HepG2 (cell line): ENCODE measurements at regions not wholly inside any gene's neighbourhood (a gene's known extent, or its start where the extent isn't known, plus 50 kb on each side); places are given as distances from the start of the nearest gene placed in this dataset.
A peak's percentile ranks its signal among the peaks of the same experiment; 100 is the strongest.

ENCODE experiments used
- ATAC-seq: fragments of 200-7000 bp; cut with Tn5 transposase; 3 replicates; pipeline ENCODE4 v1.9.1; 2020; ENCODE audit warnings: mild to moderate bottlenecking, moderate library complexity
- BruUV-seq: library from RNA; stranded (reverse); fragments of 400-500 nt; replicated peaks from 2 replicates; lab custom pipeline; 2021; lab: Mats Ljungman, UMichigan
- CTCF ChIA-PET: fragments of 300-600 bp; formaldehyde crosslinking; extraction: SDS; loops from one replicate; lab custom pipeline; 2021; ENCODE audit warnings: low total read pairs, inconsistent platforms, low intra/inter-chr PET ratio; lab: Yijun Ruan, JAX
- POLR2A ChIA-PET: fragments of 350-600 bp; sonication (Branson Sonifier 250); formaldehyde crosslinking; loops from one replicate; lab custom pipeline; 2020; ENCODE audit warnings: antibody characterized with exemption, inconsistent platforms; lab: Yijun Ruan, JAX
- DNase-seq: peaks from one replicate; pipeline ENCODE4 v3.0.0-alpha.2; 2015; ENCODE audit warnings: low spot score
- FAIRE-seq: peaks from 3 replicates; lab custom pipeline; 2011; peaks lifted over from hg19 to GRCh38; lab: Jason Lieb, UNC
- H2AFZ ChIP-seq: one replicate; pipeline ENCODE4 v1.6.1; 2011; ENCODE audit warnings: low read length, inconsistent platforms
- H3K27ac ChIP-seq: fragments of 300-600 bp; 3 replicates; pipeline ENCODE4 v1.8.0; 2011; ENCODE audit warnings: mixed run types, mild to moderate bottlenecking, mixed read lengths, low read length, inconsistent platforms; ENCODE audit not compliant: insufficient read depth; ENCODE audit errors: extremely low read length
- H3K27me3 ChIP-seq, 2 experiments: fragments of 200-600 bp in 1 of 2; 2 replicates in 1 of 2; 3 replicates in 1 of 2; pipeline versions ENCODE4 v1.6.0 to v1.8.0; 2011; ENCODE audit warnings: low read length in 2 of 2, mild to moderate bottlenecking in 2 of 2, moderate library complexity in 2 of 2, inconsistent platforms in 1 of 2; ENCODE audit not compliant: insufficient read depth in 2 of 2, control insufficient read depth in 1 of 2
- H3K36me3 ChIP-seq, 2 experiments: fragments of 200-600 bp in 1 of 2; replicated peaks in 1 of 2; 2 replicates in 1 of 2; 3 replicates in 1 of 2; pipeline versions ENCODE4 v1.5.1 to v1.8.0; 2011; ENCODE audit warnings: low read length in 2 of 2, inconsistent platforms in 1 of 2; ENCODE audit not compliant: insufficient read depth in 2 of 2, control insufficient read depth in 1 of 2
- H3K4me1 ChIP-seq: 2 replicates; pipeline ENCODE4 v1.5.1; 2012; ENCODE audit warnings: low read length, inconsistent platforms; ENCODE audit not compliant: insufficient read depth
- H3K4me2 ChIP-seq: 2 replicates; pipeline ENCODE4 v1.6.0; 2011; ENCODE audit warnings: low read depth, low read length, inconsistent platforms
- H3K4me3 ChIP-seq, 3 experiments: fragments of 200-600 bp in 1 of 3; sonication (generic), shearing (Covaris generic) in 1 of 3; replicated peaks in 1 of 3; 2 replicates each; pipeline ENCODE4 v1.5.1; 2011 to 2016; ENCODE audit warnings: low read length in 3 of 3, inconsistent platforms in 2 of 3, low read depth in 2 of 3, mild to moderate bottlenecking in 2 of 3, control low read depth in 1 of 3, mixed read lengths in 1 of 3; ENCODE audit not compliant: insufficient read depth in 1 of 3
- H3K79me2 ChIP-seq: one replicate; pipeline ENCODE4 v1.6.1; 2011; ENCODE audit warnings: low read length, inconsistent platforms; ENCODE audit not compliant: insufficient read depth
- H3K9ac ChIP-seq: 2 replicates; pipeline ENCODE4 v1.6.0; 2011; ENCODE audit warnings: mild to moderate bottlenecking, low read depth, low read length, inconsistent platforms; ENCODE audit not compliant: insufficient read depth
- H3K9me3 ChIP-seq: 2 replicates; pipeline ENCODE4 v1.5.1; 2012; ENCODE audit warnings: mild to moderate bottlenecking, low read length
- H4K20me1 ChIP-seq: 2 replicates; pipeline ENCODE4 v1.6.0; 2011; ENCODE audit warnings: inconsistent platforms, mild to moderate bottlenecking, low read length, moderate library complexity; ENCODE audit not compliant: insufficient read depth
- CBX2 ChIP-seq, 2 experiments: fragments of 200-600 bp in 1 of 2; sonication (generic); formaldehyde crosslinking in 1 of 2; IDR thresholded peaks; 2 replicates each; pipeline versions ENCODE4 v1.7.0 to v1.8.1; 2018 to 2022; ENCODE audit warnings: low read depth in 2 of 2, low read length in 1 of 2, mild to moderate bottlenecking in 1 of 2, missing genetic modification reagents in 1 of 2
- CEBPG ChIP-seq: IDR thresholded peaks from 2 replicates; pipeline ENCODE4 v1.6.1; 2016
- EHMT2 ChIP-seq: fragments of 200-600 bp; sonication (generic); IDR thresholded peaks from 2 replicates; pipeline ENCODE4 v1.7.0; 2017; ENCODE audit warnings: antibody characterized with exemption, low read depth, low read length, borderline replicate concordance
- FOXK2 ChIP-seq: fragments of 450-650 bp; IDR thresholded peaks from 2 replicates; pipeline ENCODE4 v1.6.1; 2016
- FOXM1 ChIP-seq: sonication (generic); formaldehyde crosslinking; IDR thresholded peaks from 2 replicates; pipeline ENCODE4 v1.5.0; 2020; ENCODE audit warnings: missing genetic modification reagents
- HOXD1 ChIP-seq: sonication (generic); formaldehyde crosslinking; IDR thresholded peaks from 2 replicates; pipeline ENCODE4 v1.5.0; 2020; ENCODE audit warnings: missing genetic modification reagents
- MIXL1 ChIP-seq: IDR thresholded peaks from 2 replicates; pipeline ENCODE4 v1.6.1; 2016
- NR2F2 ChIP-seq: IDR thresholded peaks from 2 replicates; pipeline ENCODE4 v1.6.1; 2012; ENCODE audit warnings: low read depth, inconsistent platforms, borderline replicate concordance
- RORA ChIP-seq: sonication (generic); formaldehyde crosslinking; IDR thresholded peaks from 2 replicates; pipeline ENCODE4 v1.5.0; 2020; ENCODE audit warnings: mild to moderate bottlenecking, missing genetic modification reagents, moderate library complexity
- SATB2 ChIP-seq: sonication (generic); formaldehyde crosslinking; IDR thresholded peaks from 2 replicates; pipeline ENCODE4 v1.5.0; 2020; ENCODE audit warnings: missing genetic modification reagents
- ZBTB42 ChIP-seq: sonication (generic); formaldehyde crosslinking; IDR thresholded peaks from 2 replicates; pipeline ENCODE4 v1.5.0; 2020; ENCODE audit warnings: mild to moderate bottlenecking, missing genetic modification reagents
- ZFP36L2 ChIP-seq: sonication (generic); formaldehyde crosslinking; IDR thresholded peaks from 2 replicates; pipeline ENCODE4 v1.4.0; 2020; ENCODE audit warnings: missing genetic modification reagents
- ZNF234 ChIP-seq: sonication (generic); formaldehyde crosslinking; conservative IDR thresholded peaks from 2 replicates; pipeline ENCODE4 v1.5.1; 2020; ENCODE audit warnings: mild to moderate bottlenecking, missing genetic modification reagents
- ZNF570 ChIP-seq: sonication (generic); formaldehyde crosslinking; IDR thresholded peaks from 2 replicates; pipeline ENCODE4 v1.4.0; 2020; ENCODE audit warnings: mild to moderate bottlenecking, missing genetic modification reagents, borderline replicate concordance
- ZNF713 ChIP-seq: sonication (generic); formaldehyde crosslinking; IDR thresholded peaks from 2 replicates; pipeline ENCODE4 v1.4.0; 2020; ENCODE audit warnings: mild to moderate bottlenecking, missing genetic modification reagents
- WGBS: methylation state at CpG from one replicate; pipeline ENCODE4 v1.1.6; 2017; ENCODE audit warnings: low lambda C conversion rate; 5-methylcytosine and 5-hydroxymethylcytosine counted together
- in situ Hi-C: cut with HindIII; loops from 2 replicates; pipeline ENCODE4 v1.10.0; 2017; ENCODE audit warnings: low pct_unique_long_range_greater_than_20kb; ENCODE audit not compliant: extremely low pct_ligation_motif_present
- intact Hi-C: fragments of 100-400 bp; cut with micrococcal nuclease; formaldehyde crosslinking; loops from one replicate; pipeline ENCODE4 v1.10.0; 2022; ENCODE audit not compliant: unreplicated experiment
- TF ChIP-seq, protein P1 (sequence below): sonication (generic); formaldehyde crosslinking; IDR thresholded peaks from 2 replicates; pipeline ENCODE4 v1.5.0; 2020; ENCODE audit warnings: mild to moderate bottlenecking, missing genetic modification reagents, borderline replicate concordance

GRCh38 chr16:87245511-87245910, 71.7 kb downstream of the C16orf95 start:
- CTCF ChIA-PET, result no interaction called here
- WGBS, result 93% methylated on average over 13 of the region's 13 CpGs
- in situ Hi-C loops (no loop called here), intact Hi-C loops (no loop called here)
- no peak for FAIRE-seq
- Histone ChIP-seq H3K36me3 (no peaks in the 10 kb centered on the region), H3K9me3 (no peaks in the 10 kb centered on the region), H3K4me3 (no peak overlapping the region), H3K79me2 (no peaks in the 10 kb centered on the region), H3K4me1 (peaks cover 52% of the 10 kb centered on the region), H3K4me2 (no peak overlapping the region), H3K27me3 (no peaks in the 10 kb centered on the region), H4K20me1 (no peaks in the 10 kb centered on the region), H3K27ac (no peak overlapping the region), H3K9ac (no peak overlapping the region)
- no TSS peak for BruUV-seq
- no peak for ATAC-seq
- no peak for DNase-seq
- TF ChIP-seq ZNF570 (CRISPR knock-in tag) (no peak), HOXD1 (CRISPR knock-in tag) (no peak), ZFP36L2 (CRISPR knock-in tag) (no peak), ZBTB42 (CRISPR knock-in tag) (no peak), RORA (CRISPR knock-in tag) (no peak), EHMT2 (no peak), ZNF713 (no peak), FOXK2 (no peak), CEBPG (CRISPR knock-in tag) (no peak)
- TF ChIP-seq, all 625 proteins: peak for 0
- no peak overlapping the region for H2AFZ ChIP-seq
- POLR2A ChIA-PET, result no interaction called here

GRCh38 chr16:87246269-87247065, 70.7 kb downstream of the C16orf95 start:
- WGBS, result 9% methylated on average over 13 of the region's 14 CpGs
- BruUV-seq, result no TSS peak
- H3K4me1 ChIP-seq, result peaks cover 43% of the 10 kb centered on the region
- in situ Hi-C loops (no loop called here), intact Hi-C loops (no loop called here)
- peak overlapping the region in 1 of 3 experiments; percentile 35; a peak in 2 of 6 replicates for H3K4me3 ChIP-seq
- H3K9me3 ChIP-seq, result no peaks in the 10 kb centered on the region
- H3K79me2 ChIP-seq, result no peaks in the 10 kb centered on the region
- no peaks in the 10 kb centered on the region for H3K27me3 ChIP-seq
- H3K9ac ChIP-seq, result no peak overlapping the region
- no peaks in the 10 kb centered on the region for H3K36me3 ChIP-seq
- peak overlapping the region; percentile 71 for H3K4me2 ChIP-seq
- ChIA-PET CTCF (no interaction called here), POLR2A (no interaction called here)
- ATAC-seq, result peak; percentile 90
- H4K20me1 ChIP-seq, result no peaks in the 10 kb centered on the region
- peak; percentile 71 for DNase-seq
- peak overlapping the region; percentile 54 for H3K27ac ChIP-seq
- H2AFZ ChIP-seq, result peak overlapping the region; percentile 42
- peak; percentile 78 for FAIRE-seq
- TF ChIP-seq FOXM1 (CRISPR knock-in tag) (no peak), CBX2 (IDR thresholded peaks at IDR 0.05; ENCODE audit: low read depth, low read length) (no peak), CBX2 (CRISPR knock-in tag; IDR thresholded peaks at IDR 0.05; ENCODE audit: low read depth) (no peak), SATB2 (CRISPR knock-in tag) (0 out of 2 replicates have a peak, but pooled peaks have one; percentile 51), MIXL1 (CRISPR knock-in tag) (peak; percentile 98), NR2F2 (peak; percentile 38; the same call in 1 of the 2 replicates), ZNF234 (CRISPR knock-in tag) (no peak)
- TF ChIP-seq, protein P1, sequence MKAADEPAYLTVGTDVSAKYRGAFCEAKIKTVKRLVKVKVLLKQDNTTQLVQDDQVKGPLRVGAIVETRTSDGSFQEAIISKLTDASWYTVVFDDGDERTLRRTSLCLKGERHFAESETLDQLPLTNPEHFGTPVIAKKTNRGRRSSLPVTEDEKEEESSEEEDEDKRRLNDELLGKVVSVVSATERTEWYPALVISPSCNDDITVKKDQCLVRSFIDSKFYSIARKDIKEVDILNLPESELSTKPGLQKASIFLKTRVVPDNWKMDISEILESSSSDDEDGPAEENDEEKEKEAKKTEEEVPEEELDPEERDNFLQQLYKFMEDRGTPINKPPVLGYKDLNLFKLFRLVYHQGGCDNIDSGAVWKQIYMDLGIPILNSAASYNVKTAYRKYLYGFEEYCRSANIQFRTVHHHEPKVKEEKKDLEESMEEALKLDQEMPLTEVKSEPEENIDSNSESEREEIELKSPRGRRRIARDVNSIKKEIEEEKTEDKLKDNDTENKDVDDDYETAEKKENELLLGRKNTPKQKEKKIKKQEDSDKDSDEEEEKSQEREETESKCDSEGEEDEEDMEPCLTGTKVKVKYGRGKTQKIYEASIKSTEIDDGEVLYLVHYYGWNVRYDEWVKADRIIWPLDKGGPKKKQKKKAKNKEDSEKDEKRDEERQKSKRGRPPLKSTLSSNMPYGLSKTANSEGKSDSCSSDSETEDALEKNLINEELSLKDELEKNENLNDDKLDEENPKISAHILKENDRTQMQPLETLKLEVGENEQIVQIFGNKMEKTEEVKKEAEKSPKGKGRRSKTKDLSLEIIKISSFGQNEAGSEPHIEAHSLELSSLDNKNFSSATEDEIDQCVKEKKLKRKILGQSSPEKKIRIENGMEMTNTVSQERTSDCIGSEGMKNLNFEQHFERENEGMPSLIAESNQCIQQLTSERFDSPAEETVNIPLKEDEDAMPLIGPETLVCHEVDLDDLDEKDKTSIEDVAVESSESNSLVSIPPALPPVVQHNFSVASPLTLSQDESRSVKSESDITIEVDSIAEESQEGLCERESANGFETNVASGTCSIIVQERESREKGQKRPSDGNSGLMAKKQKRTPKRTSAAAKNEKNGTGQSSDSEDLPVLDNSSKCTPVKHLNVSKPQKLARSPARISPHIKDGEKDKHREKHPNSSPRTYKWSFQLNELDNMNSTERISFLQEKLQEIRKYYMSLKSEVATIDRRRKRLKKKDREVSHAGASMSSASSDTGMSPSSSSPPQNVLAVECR (CRISPR knock-in tag), result peak; percentile 20; the same call in 1 of the 2 replicates
